GM23338 (cell line): ENCODE measurements at regions not wholly inside any gene's neighbourhood (a gene's known extent, or its start where the extent isn't known, plus 50 kb on each side); places are given as distances from the start of the nearest gene placed in this dataset.
A peak's percentile ranks its signal among the peaks of the same experiment; 100 is the strongest.
"Not testable (repeated sequence)": the region's sequence is repeated elsewhere in the genome, so short reads cannot be mapped to it uniquely, and the experiment has no call there.

ENCODE experiments used
- ATAC-seq: fragments of 200-7000 bp; cut with Tn5 transposase; 3 replicates; pipeline ENCODE4 v1.9.1; 2020
- DNase-seq: peaks from one replicate; pipeline ENCODE4 v3.0.0-alpha.2; 2015; ENCODE audit warnings: low spot score
- H2AFZ ChIP-seq: fragments of 200-600 bp; sonication (generic); 2 replicates; pipeline ENCODE4 v1.8.0; 2016; ENCODE audit warnings: antibody characterized with exemption, mild to moderate bottlenecking, moderate library complexity
- H3F3A ChIP-seq: fragments of 200-600 bp; sonication (generic); replicated peaks from 2 replicates; pipeline ENCODE4 v1.8.0; 2017; ENCODE audit warnings: antibody characterized with exemption, mixed run types, low read depth
- H3K27ac ChIP-seq: fragments of 200-600 bp; sonication (generic); 2 replicates; pipeline ENCODE4 v1.6.1; 2016; ENCODE audit warnings: low read depth
- H3K27me3 ChIP-seq: fragments of 200-600 bp; sonication (generic); 2 replicates; pipeline ENCODE4 v1.8.0; 2016; ENCODE audit warnings: mild to moderate bottlenecking, mixed run types, moderate library complexity; ENCODE audit not compliant: insufficient read depth
- H3K36me3 ChIP-seq: fragments of 200-600 bp; sonication (generic); 2 replicates; pipeline ENCODE4 v1.8.0; 2016; ENCODE audit warnings: mild to moderate bottlenecking; ENCODE audit not compliant: insufficient read depth
- H3K4me1 ChIP-seq: fragments of 200-600 bp; sonication (generic); 2 replicates; pipeline ENCODE4 v1.8.0; 2016; ENCODE audit warnings: mild to moderate bottlenecking, moderate library complexity; ENCODE audit not compliant: insufficient read depth
- H3K4me2 ChIP-seq: fragments of 200-600 bp; sonication (generic); 2 replicates; pipeline ENCODE4 v1.7.1; 2017; ENCODE audit warnings: mixed run types
- H3K4me3 ChIP-seq: fragments of 200-600 bp; sonication (generic); 2 replicates; pipeline ENCODE4 v1.6.1; 2016; ENCODE audit warnings: mixed run types
- H3K79me2 ChIP-seq: fragments of 200-600 bp; sonication (generic); replicated peaks from 2 replicates; pipeline ENCODE4 v1.8.0; 2017; ENCODE audit warnings: mild to moderate bottlenecking; ENCODE audit not compliant: insufficient read depth
- H3K9me2 ChIP-seq: fragments of 200-600 bp; sonication (generic); 2 replicates; pipeline ENCODE4 v1.8.0; 2017; ENCODE audit not compliant: insufficient read depth
- H4K20me1 ChIP-seq: fragments of 200-600 bp; sonication (generic); replicated peaks from 2 replicates; pipeline ENCODE4 v1.8.0; 2017; ENCODE audit warnings: mild to moderate bottlenecking; ENCODE audit not compliant: insufficient read depth
- H3K27ac Mint-ChIP-seq: 2 replicates; pipeline ENCODE4 v1.8.0; 2020; ENCODE audit warnings: inconsistent platforms, mild to moderate bottlenecking, moderate library complexity, mixed read lengths
- H3K27me3 Mint-ChIP-seq: 3 replicates; pipeline ENCODE4 v1.8.0; 2022; ENCODE audit warnings: low read depth, mild to moderate bottlenecking, moderate library complexity, mixed read lengths, inconsistent platforms; ENCODE audit not compliant: insufficient read depth, poor library complexity
- H3K36me3 Mint-ChIP-seq: 3 replicates; pipeline ENCODE4 v1.8.0; 2021; ENCODE audit warnings: low read depth, mild to moderate bottlenecking, inconsistent platforms, moderate library complexity, mixed read lengths
- H3K4me1 Mint-ChIP-seq: 3 replicates; pipeline ENCODE4 v1.8.0; 2020; ENCODE audit warnings: mild to moderate bottlenecking, inconsistent platforms, mixed read lengths
- H3K4me3 Mint-ChIP-seq: 3 replicates; pipeline ENCODE4 v1.8.0; 2021; ENCODE audit warnings: moderate library complexity, mild to moderate bottlenecking, inconsistent platforms, mixed read lengths
- H3K9me3 Mint-ChIP-seq: 3 replicates; pipeline ENCODE4 v1.8.0; 2020; ENCODE audit warnings: moderate library complexity, mild to moderate bottlenecking, inconsistent platforms, mixed read lengths
- EZH2 ChIP-seq: fragments of 200-600 bp; sonication (generic); IDR thresholded peaks from one replicate; pipeline ENCODE4 v1.8.0; 2017; ENCODE audit warnings: antibody characterized with exemption, mild to moderate bottlenecking, low read depth; ENCODE audit not compliant: unreplicated experiment
- EZH2phosphoT487 ChIP-seq: fragments of 200-600 bp; sonication (generic); IDR thresholded peaks from one replicate; pipeline ENCODE4 v1.8.1; 2018; ENCODE audit warnings: antibody characterized with exemption; ENCODE audit not compliant: unreplicated experiment
- JUNB ChIP-seq: IDR thresholded peaks from one replicate; pipeline ENCODE4 v1.6.1; 2016; ENCODE audit warnings: antibody characterized with exemption; ENCODE audit not compliant: unreplicated experiment
- NANOG ChIP-seq: IDR thresholded peaks from 2 replicates; pipeline ENCODE4 v1.6.1; 2016; ENCODE audit warnings: antibody characterized with exemption, borderline replicate concordance
- STAT1 ChIP-seq: IDR thresholded peaks from one replicate; pipeline ENCODE4 v1.6.1; 2016; ENCODE audit warnings: antibody characterized with exemption; ENCODE audit not compliant: unreplicated experiment
- ZNF114 ChIP-seq: fragments of 250-450 bp; sonication (Bioruptor Pico); IDR thresholded peaks from 2 replicates; pipeline ENCODE4 v1.5.0; 2020; ENCODE audit warnings: mild to moderate bottlenecking, moderate library complexity
- ZNF331 ChIP-seq: fragments of 250-450 bp; sonication (Bioruptor Pico); IDR thresholded peaks from 2 replicates; pipeline ENCODE4 v1.5.0; 2020; ENCODE audit warnings: low read depth, mild to moderate bottlenecking, moderate library complexity
- TF ChIP-seq, protein P1 (sequence below): fragments of 250-450 bp; sonication (Bioruptor Pico); IDR thresholded peaks from 2 replicates; pipeline ENCODE4 v1.5.0; 2020; ENCODE audit warnings: mild to moderate bottlenecking, moderate library complexity
- TF ChIP-seq, protein P2 (sequence below): IDR thresholded peaks from 2 replicates; pipeline ENCODE4 v1.6.1; 2016; ENCODE audit warnings: antibody characterized with exemption
- TF ChIP-seq, protein P3 (sequence below), 2 experiments: fragments of 200-600 bp in 1 of 2; sonication (generic) in 1 of 2; conservative IDR thresholded peaks; 2 replicates each; pipeline versions ENCODE4 v1.5.1 to v1.6.1; 2016 to 2017; ENCODE audit warnings: antibody characterized with exemption in 2 of 2, low read depth in 2 of 2, mild to moderate bottlenecking in 2 of 2, moderate library complexity in 1 of 2

DNA sequence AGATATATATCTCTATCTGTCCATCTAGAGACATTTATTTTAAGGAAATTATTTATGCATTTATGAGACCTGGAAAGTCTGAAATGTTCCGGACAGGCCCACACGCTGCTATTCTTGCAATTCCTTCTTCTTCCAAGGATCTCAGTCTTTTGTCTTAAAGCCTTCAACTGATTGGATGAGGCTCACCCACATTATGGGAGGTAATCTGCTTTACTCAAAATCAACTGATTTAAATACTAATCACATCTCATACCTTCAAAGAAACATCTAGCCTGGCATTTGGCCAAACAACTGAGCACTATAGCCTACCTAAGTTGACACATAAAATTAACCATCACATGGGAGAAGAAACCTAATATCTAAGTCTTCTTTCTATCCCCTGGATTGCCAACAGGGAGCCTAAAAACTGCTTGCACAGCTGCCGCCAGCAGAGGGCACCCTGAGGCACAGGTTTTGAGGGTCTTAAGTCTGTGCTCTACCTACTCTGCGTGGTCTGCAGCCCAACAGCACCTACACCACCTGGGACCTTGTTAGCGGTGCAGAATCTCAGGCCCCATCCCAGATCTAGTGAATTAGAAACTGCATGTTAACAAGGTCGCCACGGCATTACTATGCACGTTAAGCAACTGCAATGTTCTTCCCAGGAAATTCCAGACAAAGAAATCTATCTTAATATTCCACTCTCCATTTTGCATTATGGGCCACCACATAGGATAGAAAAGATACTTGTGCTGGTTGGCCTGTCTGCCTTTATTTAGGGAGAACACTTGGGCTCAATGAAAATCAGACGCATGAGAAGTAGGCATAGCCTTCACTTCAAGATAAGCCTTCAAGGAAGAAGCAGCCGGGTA is 249.7 kb downstream of the FOXG1 start:
- Histone ChIP-seq H3K79me2 (no peaks in the 10 kb centered on the region), H4K20me1 (no peaks in the 10 kb centered on the region), H3K4me2 (no peak overlapping the region), H3K27me3 (no peaks in the 10 kb centered on the region), H3K27ac (no peak overlapping the region), H2AFZ (no peak overlapping the region), H3K36me3 (no peaks in the 10 kb centered on the region), H3K9me2 (no peaks in the 10 kb centered on the region), H3K4me3 (no peak overlapping the region), H3K4me1 (no peaks in the 10 kb centered on the region), H3F3A (no peaks in the 10 kb centered on the region)
- H3K27ac Mint-ChIP-seq: no peak overlapping the region
- peak; percentile 98 for ATAC-seq
- no peaks in the 10 kb centered on the region for H3K4me1 Mint-ChIP-seq
- TF ChIP-seq ZNF331 (CRISPR knock-in tag): no peak
- TF ChIP-seq ZNF114 (CRISPR knock-in tag): no peak
- TF ChIP-seq STAT1: no peak
- no peak for TF ChIP-seq EZH2phosphoT487
- no peak for TF ChIP-seq NANOG
- TF ChIP-seq, protein P1, sequence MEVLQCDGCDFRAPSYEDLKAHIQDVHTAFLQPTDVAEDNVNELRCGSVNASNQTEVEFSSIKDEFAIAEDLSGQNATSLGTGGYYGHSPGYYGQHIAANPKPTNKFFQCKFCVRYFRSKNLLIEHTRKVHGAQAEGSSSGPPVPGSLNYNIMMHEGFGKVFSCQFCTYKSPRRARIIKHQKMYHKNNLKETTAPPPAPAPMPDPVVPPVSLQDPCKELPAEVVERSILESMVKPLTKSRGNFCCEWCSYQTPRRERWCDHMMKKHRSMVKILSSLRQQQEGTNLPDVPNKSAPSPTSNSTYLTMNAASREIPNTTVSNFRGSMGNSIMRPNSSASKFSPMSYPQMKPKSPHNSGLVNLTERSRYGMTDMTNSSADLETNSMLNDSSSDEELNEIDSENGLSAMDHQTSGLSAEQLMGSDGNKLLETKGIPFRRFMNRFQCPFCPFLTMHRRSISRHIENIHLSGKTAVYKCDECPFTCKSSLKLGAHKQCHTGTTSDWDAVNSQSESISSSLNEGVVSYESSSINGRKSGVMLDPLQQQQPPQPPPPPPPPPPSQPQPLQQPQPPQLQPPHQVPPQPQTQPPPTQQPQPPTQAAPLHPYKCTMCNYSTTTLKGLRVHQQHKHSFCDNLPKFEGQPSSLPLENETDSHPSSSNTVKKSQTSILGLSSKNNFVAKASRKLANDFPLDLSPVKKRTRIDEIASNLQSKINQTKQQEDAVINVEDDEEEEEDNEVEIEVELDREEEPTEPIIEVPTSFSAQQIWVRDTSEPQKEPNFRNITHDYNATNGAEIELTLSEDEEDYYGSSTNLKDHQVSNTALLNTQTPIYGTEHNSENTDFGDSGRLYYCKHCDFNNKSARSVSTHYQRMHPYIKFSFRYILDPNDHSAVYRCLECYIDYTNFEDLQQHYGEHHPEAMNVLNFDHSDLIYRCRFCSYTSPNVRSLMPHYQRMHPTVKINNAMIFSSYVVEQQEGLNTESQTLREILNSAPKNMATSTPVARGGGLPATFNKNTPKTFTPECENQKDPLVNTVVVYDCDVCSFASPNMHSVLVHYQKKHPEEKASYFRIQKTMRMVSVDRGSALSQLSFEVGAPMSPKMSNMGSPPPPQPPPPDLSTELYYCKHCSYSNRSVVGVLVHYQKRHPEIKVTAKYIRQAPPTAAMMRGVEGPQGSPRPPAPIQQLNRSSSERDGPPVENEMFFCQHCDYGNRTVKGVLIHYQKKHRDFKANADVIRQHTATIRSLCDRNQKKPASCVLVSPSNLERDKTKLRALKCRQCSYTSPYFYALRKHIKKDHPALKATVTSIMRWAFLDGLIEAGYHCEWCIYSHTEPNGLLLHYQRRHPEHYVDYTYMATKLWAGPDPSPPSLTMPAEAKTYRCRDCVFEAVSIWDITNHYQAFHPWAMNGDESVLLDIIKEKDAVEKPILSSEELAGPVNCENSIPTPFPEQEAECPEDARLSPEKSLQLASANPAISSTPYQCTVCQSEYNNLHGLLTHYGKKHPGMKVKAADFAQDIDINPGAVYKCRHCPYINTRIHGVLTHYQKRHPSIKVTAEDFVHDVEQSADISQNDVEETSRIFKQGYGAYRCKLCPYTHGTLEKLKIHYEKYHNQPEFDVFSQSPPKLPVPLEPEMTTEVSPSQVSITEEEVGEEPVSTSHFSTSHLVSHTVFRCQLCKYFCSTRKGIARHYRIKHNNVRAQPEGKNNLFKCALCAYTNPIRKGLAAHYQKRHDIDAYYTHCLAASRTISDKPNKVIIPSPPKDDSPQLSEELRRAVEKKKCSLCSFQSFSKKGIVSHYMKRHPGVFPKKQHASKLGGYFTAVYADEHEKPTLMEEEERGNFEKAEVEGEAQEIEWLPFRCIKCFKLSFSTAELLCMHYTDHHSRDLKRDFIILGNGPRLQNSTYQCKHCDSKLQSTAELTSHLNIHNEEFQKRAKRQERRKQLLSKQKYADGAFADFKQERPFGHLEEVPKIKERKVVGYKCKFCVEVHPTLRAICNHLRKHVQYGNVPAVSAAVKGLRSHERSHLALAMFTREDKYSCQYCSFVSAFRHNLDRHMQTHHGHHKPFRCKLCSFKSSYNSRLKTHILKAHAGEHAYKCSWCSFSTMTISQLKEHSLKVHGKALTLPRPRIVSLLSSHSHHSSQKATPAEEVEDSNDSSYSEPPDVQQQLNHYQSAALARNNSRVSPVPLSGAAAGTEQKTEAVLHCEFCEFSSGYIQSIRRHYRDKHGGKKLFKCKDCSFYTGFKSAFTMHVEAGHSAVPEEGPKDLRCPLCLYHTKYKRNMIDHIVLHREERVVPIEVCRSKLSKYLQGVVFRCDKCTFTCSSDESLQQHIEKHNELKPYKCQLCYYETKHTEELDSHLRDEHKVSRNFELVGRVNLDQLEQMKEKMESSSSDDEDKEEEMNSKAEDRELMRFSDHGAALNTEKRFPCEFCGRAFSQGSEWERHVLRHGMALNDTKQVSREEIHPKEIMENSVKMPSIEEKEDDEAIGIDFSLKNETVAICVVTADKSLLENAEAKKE: peak; percentile 5; the same call in 1 of the 2 replicates
- TF ChIP-seq, protein P2, sequence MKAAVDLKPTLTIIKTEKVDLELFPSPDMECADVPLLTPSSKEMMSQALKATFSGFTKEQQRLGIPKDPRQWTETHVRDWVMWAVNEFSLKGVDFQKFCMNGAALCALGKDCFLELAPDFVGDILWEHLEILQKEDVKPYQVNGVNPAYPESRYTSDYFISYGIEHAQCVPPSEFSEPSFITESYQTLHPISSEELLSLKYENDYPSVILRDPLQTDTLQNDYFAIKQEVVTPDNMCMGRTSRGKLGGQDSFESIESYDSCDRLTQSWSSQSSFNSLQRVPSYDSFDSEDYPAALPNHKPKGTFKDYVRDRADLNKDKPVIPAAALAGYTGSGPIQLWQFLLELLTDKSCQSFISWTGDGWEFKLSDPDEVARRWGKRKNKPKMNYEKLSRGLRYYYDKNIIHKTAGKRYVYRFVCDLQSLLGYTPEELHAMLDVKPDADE: no peak
- TF ChIP-seq JUNB: no peak
- TF ChIP-seq, protein P3, sequence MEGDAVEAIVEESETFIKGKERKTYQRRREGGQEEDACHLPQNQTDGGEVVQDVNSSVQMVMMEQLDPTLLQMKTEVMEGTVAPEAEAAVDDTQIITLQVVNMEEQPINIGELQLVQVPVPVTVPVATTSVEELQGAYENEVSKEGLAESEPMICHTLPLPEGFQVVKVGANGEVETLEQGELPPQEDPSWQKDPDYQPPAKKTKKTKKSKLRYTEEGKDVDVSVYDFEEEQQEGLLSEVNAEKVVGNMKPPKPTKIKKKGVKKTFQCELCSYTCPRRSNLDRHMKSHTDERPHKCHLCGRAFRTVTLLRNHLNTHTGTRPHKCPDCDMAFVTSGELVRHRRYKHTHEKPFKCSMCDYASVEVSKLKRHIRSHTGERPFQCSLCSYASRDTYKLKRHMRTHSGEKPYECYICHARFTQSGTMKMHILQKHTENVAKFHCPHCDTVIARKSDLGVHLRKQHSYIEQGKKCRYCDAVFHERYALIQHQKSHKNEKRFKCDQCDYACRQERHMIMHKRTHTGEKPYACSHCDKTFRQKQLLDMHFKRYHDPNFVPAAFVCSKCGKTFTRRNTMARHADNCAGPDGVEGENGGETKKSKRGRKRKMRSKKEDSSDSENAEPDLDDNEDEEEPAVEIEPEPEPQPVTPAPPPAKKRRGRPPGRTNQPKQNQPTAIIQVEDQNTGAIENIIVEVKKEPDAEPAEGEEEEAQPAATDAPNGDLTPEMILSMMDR (conservative IDR thresholded peaks at IDR 0.05; ENCODE audit: low read depth in 2 of 2): peak; percentile 89 to 94
- TF ChIP-seq EZH2: no peak
- peak; percentile 86 for DNase-seq
- H3K9me3 Mint-ChIP-seq: no peaks in the 10 kb centered on the region; the same call in 2 of the 3 replicates
- H3K36me3 Mint-ChIP-seq: no peaks in the 10 kb centered on the region
- no peak overlapping the region for H3K4me3 Mint-ChIP-seq
- peaks cover 2% of the 10 kb centered on the region for H3K27me3 Mint-ChIP-seq

DNA sequence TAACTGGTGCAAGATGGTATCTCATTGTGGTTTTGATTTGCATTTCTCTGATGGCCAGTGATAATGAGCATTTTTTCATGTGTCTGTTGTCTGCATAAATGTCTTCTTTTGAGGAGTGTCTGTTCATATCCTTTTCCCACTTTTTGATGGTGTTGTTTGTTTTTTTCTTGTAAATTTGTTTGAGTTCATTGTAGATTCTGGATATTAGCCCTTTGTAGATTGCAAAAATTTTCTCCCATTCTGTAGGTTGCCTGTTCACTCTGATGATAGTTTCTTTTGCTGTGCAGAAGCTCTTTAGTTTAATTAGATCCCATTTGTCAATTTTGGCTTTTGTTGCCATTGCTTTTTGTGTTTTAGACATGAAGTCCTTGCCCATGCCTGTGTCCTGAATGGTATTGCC is 256.9 kb downstream of the FOXG1 start:
- H3K36me3 Mint-ChIP-seq: peaks cover 17% of the 10 kb centered on the region; the same call in 2 of the 3 replicates
- not testable (repeated sequence) for ATAC-seq, DNase-seq

More for the DNA sequence above, 256.9 kb downstream of the FOXG1 start:
- H3F3A ChIP-seq, H3K4me2 ChIP-seq, H3K79me2 ChIP-seq, H3K27me3 Mint-ChIP-seq, H3K4me1 Mint-ChIP-seq, H3K36me3 ChIP-seq, H3K27me3 ChIP-seq, H3K4me3 Mint-ChIP-seq, H2AFZ ChIP-seq, H3K9me2 ChIP-seq, H3K4me1 ChIP-seq, H3K27ac Mint-ChIP-seq, H4K20me1 ChIP-seq, H3K27ac ChIP-seq, H3K4me3 ChIP-seq: not testable (repeated sequence)
- H3K9me3 Mint-ChIP-seq: peaks cover 19% of the 10 kb centered on the region
